SK-N-SH (cell line): ENCODE measurements at regions not wholly inside any gene's neighbourhood (a gene's known extent, or its start where the extent isn't known, plus 50 kb on each side); places are given as distances from the start of the nearest gene placed in this dataset.

ENCODE experiments used
- CTCF ChIA-PET: fragments of 300-600, 350-600 bp; formaldehyde crosslinking; extraction: SDS; loops from one replicate; lab custom pipeline; 2021; lab: Yijun Ruan, JAX
- POLR2A ChIA-PET: fragments of 350-600 bp; sonication (Branson Sonifier 250); formaldehyde crosslinking; extraction: SDS; loops from one replicate; lab custom pipeline; 2020; ENCODE audit warnings: antibody characterized with exemption, inconsistent platforms; lab: Yijun Ruan, JAX
- DNase-seq: peaks from one replicate; pipeline ENCODE4 v3.0.0; 2012
- H2AFZ ChIP-seq: fragments of 200-600 bp; sonication (generic); 2 replicates; pipeline ENCODE4 v1.8.1; 2016; ENCODE audit warnings: antibody characterized with exemption, mild to moderate bottlenecking, low read depth
- H3F3A ChIP-seq: fragments of 200-600 bp; sonication (generic); replicated peaks from 2 replicates; pipeline ENCODE3; 2016; ENCODE audit warnings: antibody characterized with exemption, mild to moderate bottlenecking; ENCODE audit not compliant: insufficient read depth
- H3K27ac ChIP-seq, 2 experiments: fragments of 200-500 bp in 1 of 2; fragments of 200-600 bp in 1 of 2; sonication (Bioruptor generic) in 1 of 2; sonication (generic), shearing (Covaris generic) in 1 of 2; 2 replicates each; pipeline versions ENCODE4 v1.5.1 to v1.6.1; 2014 to 2016; ENCODE audit warnings: low read depth in 2 of 2, inconsistent platforms in 1 of 2, low read length in 1 of 2, mild to moderate bottlenecking in 1 of 2, mixed read lengths in 1 of 2
- H3K27me3 ChIP-seq: fragments of 200-600 bp; sonication (generic), shearing (Covaris generic); 2 replicates; pipeline ENCODE4 v1.6.1; 2016; ENCODE audit warnings: mixed run types; ENCODE audit not compliant: insufficient read depth
- H3K36me3 ChIP-seq, 2 experiments: fragments of 200-500 bp in 1 of 2; fragments of 200-600 bp in 1 of 2; sonication (Bioruptor generic) in 1 of 2; sonication (generic) in 1 of 2; replicated peaks in 1 of 2; 2 replicates each; pipeline versions ENCODE3 to v1.5.1; 2014 to 2016; ENCODE audit warnings: low read length in 1 of 2, mild to moderate bottlenecking in 1 of 2; ENCODE audit not compliant: insufficient read depth in 2 of 2, control insufficient read depth in 1 of 2
- H3K4me1 ChIP-seq, 2 experiments: fragments of 200-500 bp in 1 of 2; fragments of 200-600 bp in 1 of 2; sonication (Bioruptor generic) in 1 of 2; sonication (generic), shearing (Covaris generic) in 1 of 2; 2 replicates each; pipeline versions ENCODE4 v1.5.1 to v1.6.1; 2014 to 2016; ENCODE audit warnings: low read depth in 1 of 2, low read length in 1 of 2, mixed run types in 1 of 2; ENCODE audit not compliant: insufficient read depth in 2 of 2, control insufficient read depth in 1 of 2
- H3K4me2 ChIP-seq: fragments of 200-600 bp; sonication (generic), shearing (Covaris generic); 2 replicates; pipeline ENCODE4 v1.6.1; 2017; ENCODE audit warnings: mixed run types
- H3K4me3 ChIP-seq, 2 experiments: fragments of 200-500 bp in 1 of 2; fragments of 200-600 bp in 1 of 2; sonication (Bioruptor generic) in 1 of 2; sonication (generic), shearing (Covaris generic) in 1 of 2; 2 replicates each; pipeline versions ENCODE4 v1.5.1 to v1.8.1; 2014 to 2016; ENCODE audit warnings: low read depth in 2 of 2, inconsistent platforms in 1 of 2, low read length in 1 of 2, mild to moderate bottlenecking in 1 of 2, mixed read lengths in 1 of 2, moderate library complexity in 1 of 2
- H3K79me2 ChIP-seq: fragments of 200-600 bp; sonication (generic); 2 replicates; pipeline ENCODE4 v1.8.1; 2017; ENCODE audit warnings: mild to moderate bottlenecking; ENCODE audit not compliant: insufficient read depth
- H3K9ac ChIP-seq: fragments of 200-600 bp; sonication (generic); 2 replicates; pipeline ENCODE4 v1.6.1; 2017; ENCODE audit warnings: mixed run types
- H3K9me2 ChIP-seq: fragments of 200-600 bp; sonication (generic); 2 replicates; pipeline ENCODE4 v1.6.1; 2017; ENCODE audit warnings: mixed run types
- H3K9me3 ChIP-seq: fragments of 200-600 bp; sonication (generic); 2 replicates; pipeline ENCODE4 v1.6.1; 2017; ENCODE audit warnings: mixed run types, mild to moderate bottlenecking, moderate library complexity
- H4K20me1 ChIP-seq: fragments of 200-600 bp; sonication (generic); 2 replicates; pipeline ENCODE4 v1.6.1; 2017; ENCODE audit warnings: mild to moderate bottlenecking, mixed run types; ENCODE audit not compliant: insufficient read depth
- CHD2 ChIP-seq: fragments of 150-350 bp; IDR thresholded peaks from 2 replicates; pipeline ENCODE4 v1.6.1; 2018; ENCODE audit warnings: low read length; ENCODE audit not compliant: partially characterized antibody
- FOSL2 ChIP-seq: IDR thresholded peaks from 2 replicates; pipeline ENCODE4 v1.4.0; 2012; ENCODE audit warnings: low read depth, mild to moderate bottlenecking, moderate library complexity, borderline replicate concordance
- FOXM1 ChIP-seq: IDR thresholded peaks from 2 replicates; pipeline ENCODE4 v1.4.0; 2012; ENCODE audit warnings: low read depth, mild to moderate bottlenecking
- MEF2A ChIP-seq: IDR thresholded peaks from 2 replicates; pipeline ENCODE4 v1.4.0; 2012; ENCODE audit warnings: low read depth, borderline replicate concordance
- NFIC ChIP-seq: IDR thresholded peaks from 2 replicates; pipeline ENCODE4 v1.4.0; 2012; ENCODE audit warnings: borderline replicate concordance
- NRF1 ChIP-seq: IDR thresholded peaks from 2 replicates; pipeline ENCODE4 v1.6.1; 2012; ENCODE audit warnings: low read depth, mild to moderate bottlenecking, low read length
- POLR2AphosphoS5 ChIP-seq: IDR thresholded peaks from 2 replicates; pipeline ENCODE4 v1.6.1; 2012; ENCODE audit warnings: low read depth, low read length
- RAD21 ChIP-seq: IDR thresholded peaks from 2 replicates; pipeline ENCODE4 v1.6.1; 2012; ENCODE audit warnings: mild to moderate bottlenecking, low read length
- RCOR1 ChIP-seq: fragments of 150-350 bp; IDR thresholded peaks from 2 replicates; pipeline ENCODE4 v1.6.1; 2017; ENCODE audit warnings: antibody characterized with exemption, low read length
- RXRA ChIP-seq: IDR thresholded peaks from 2 replicates; pipeline ENCODE4 v1.4.0; 2012; ENCODE audit warnings: low read depth, mild to moderate bottlenecking, borderline replicate concordance
- SIN3A ChIP-seq: IDR thresholded peaks from 2 replicates; pipeline ENCODE4 v1.6.1; 2012; ENCODE audit warnings: low read depth, mild to moderate bottlenecking, low read length, moderate library complexity, borderline replicate concordance
- TAF1 ChIP-seq: IDR thresholded peaks from 2 replicates; pipeline ENCODE4 v1.6.1; 2012; ENCODE audit warnings: low read depth, mild to moderate bottlenecking, low read length, moderate library complexity, borderline replicate concordance
- TEAD4 ChIP-seq: IDR thresholded peaks from 2 replicates; pipeline ENCODE4 v1.4.0; 2012; ENCODE audit warnings: mild to moderate bottlenecking, borderline replicate concordance; ENCODE audit not compliant: insufficient read depth
- YY1 ChIP-seq: IDR thresholded peaks from 2 replicates; pipeline ENCODE4 v1.4.0; 2012; ENCODE audit warnings: low read depth, mild to moderate bottlenecking
- WGBS: methylation state at CpG from one replicate; pipeline ENCODE4 v1.1.6; 2017; ENCODE audit warnings: low lambda C conversion rate; 5-methylcytosine and 5-hydroxymethylcytosine counted together
- TF ChIP-seq, protein P1 (sequence below): IDR thresholded peaks from 2 replicates; pipeline ENCODE4 v1.4.0; 2012; ENCODE audit warnings: low read depth
- TF ChIP-seq, protein P2 (sequence below): fragments of 150-350 bp; IDR thresholded peaks from 2 replicates; pipeline ENCODE4 v1.6.1; 2016; ENCODE audit warnings: mild to moderate bottlenecking, low read depth, low read length
- TF ChIP-seq, protein P3 (sequence below): IDR thresholded peaks from 2 replicates; pipeline ENCODE4; 2012
- TF ChIP-seq, protein P4 (sequence below): fragments of 150-350 bp; IDR thresholded peaks from 2 replicates; pipeline ENCODE4 v1.6.1; 2017; ENCODE audit warnings: antibody characterized with exemption, low read length, low read depth, borderline replicate concordance
- TF ChIP-seq, protein P5 (sequence below): IDR thresholded peaks from 2 replicates; pipeline ENCODE4 v1.4.0; 2012; ENCODE audit warnings: low read depth, borderline replicate concordance

DNA sequence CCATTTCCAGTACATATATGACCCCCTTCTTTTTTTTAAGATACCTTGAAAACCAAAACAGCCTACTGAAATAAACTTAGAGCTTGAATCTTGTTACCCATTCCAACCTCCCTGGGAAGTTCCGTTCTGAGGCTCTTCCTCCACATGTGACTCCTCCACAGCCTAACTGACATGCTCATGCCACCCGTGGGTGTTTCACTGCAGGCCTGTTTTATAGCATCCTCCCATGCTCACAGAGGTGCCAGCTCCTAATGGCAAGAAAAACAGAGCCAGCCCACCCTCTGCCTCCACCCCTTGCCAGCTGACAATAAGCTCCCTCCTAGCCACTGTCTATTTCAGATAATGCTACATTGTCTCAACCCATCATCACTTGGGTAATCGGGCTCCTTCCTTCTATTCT lies 97.6 kb upstream of the E2F8 start:
- H3K4me2 ChIP-seq = no peak overlapping the region
- ChIA-PET CTCF (interaction anchor here (0.8 to 1.7 kb wide), 4 partner anchors 10 to 216 kb away, joined by 3 to 4 read pairs (median 3); no protein-coding TSS in a partner anchor), POLR2A (no interaction called here)
- H3K79me2 ChIP-seq = no peaks in the 10 kb centered on the region
- H3K4me3 ChIP-seq = no peak overlapping the region
- WGBS = 16% methylated on average over 3 of the region's 3 CpGs
- H3K36me3 ChIP-seq = no peaks in the 10 kb centered on the region
- peaks cover 30% of the 10 kb centered on the region; the same call in 1 of the 2 replicates for H3K27me3 ChIP-seq
- H3K9me3 ChIP-seq = no peaks in the 10 kb centered on the region
- TF ChIP-seq POLR2AphosphoS5 (no peak), CHD2 (no peak), RAD21 (no peak), FOXM1 (no peak), TAF1 (no peak), NRF1 (no peak), YY1 (no peak), TEAD4 (no peak), RCOR1 (no peak)
- TF ChIP-seq, protein P1, sequence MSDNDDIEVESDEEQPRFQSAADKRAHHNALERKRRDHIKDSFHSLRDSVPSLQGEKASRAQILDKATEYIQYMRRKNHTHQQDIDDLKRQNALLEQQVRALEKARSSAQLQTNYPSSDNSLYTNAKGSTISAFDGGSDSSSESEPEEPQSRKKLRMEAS = no peak
- TF ChIP-seq, protein P2, sequence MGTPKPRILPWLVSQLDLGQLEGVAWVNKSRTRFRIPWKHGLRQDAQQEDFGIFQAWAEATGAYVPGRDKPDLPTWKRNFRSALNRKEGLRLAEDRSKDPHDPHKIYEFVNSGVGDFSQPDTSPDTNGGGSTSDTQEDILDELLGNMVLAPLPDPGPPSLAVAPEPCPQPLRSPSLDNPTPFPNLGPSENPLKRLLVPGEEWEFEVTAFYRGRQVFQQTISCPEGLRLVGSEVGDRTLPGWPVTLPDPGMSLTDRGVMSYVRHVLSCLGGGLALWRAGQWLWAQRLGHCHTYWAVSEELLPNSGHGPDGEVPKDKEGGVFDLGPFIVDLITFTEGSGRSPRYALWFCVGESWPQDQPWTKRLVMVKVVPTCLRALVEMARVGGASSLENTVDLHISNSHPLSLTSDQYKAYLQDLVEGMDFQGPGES = no peak
- TF ChIP-seq, protein P3, sequence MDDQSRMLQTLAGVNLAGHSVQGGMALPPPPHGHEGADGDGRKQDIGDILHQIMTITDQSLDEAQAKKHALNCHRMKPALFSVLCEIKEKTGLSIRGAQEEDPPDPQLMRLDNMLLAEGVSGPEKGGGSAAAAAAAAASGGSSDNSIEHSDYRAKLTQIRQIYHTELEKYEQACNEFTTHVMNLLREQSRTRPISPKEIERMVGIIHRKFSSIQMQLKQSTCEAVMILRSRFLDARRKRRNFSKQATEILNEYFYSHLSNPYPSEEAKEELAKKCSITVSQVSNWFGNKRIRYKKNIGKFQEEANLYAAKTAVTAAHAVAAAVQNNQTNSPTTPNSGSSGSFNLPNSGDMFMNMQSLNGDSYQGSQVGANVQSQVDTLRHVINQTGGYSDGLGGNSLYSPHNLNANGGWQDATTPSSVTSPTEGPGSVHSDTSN = no peak
- TF ChIP-seq, protein P4, sequence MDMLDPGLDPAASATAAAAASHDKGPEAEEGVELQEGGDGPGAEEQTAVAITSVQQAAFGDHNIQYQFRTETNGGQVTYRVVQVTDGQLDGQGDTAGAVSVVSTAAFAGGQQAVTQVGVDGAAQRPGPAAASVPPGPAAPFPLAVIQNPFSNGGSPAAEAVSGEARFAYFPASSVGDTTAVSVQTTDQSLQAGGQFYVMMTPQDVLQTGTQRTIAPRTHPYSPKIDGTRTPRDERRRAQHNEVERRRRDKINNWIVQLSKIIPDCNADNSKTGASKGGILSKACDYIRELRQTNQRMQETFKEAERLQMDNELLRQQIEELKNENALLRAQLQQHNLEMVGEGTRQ = no peak
- no peak for DNase-seq
- H3F3A ChIP-seq = no peaks in the 10 kb centered on the region
- H4K20me1 ChIP-seq = no peaks in the 10 kb centered on the region
- no peaks in the 10 kb centered on the region for H3K4me1 ChIP-seq
- H3K9me2 ChIP-seq = no peaks in the 10 kb centered on the region
- H2AFZ ChIP-seq = no peak overlapping the region
- H3K9ac ChIP-seq = no peak overlapping the region
- no peak overlapping the region for H3K27ac ChIP-seq

GRCh38 chr11:19337779-19338178 lies 97.0 kb upstream of the E2F8 start:
- Histone ChIP-seq H3K4me2 (no peak overlapping the region), H3K9ac (no peak overlapping the region), H3K4me3 (no peak overlapping the region), H2AFZ (no peak overlapping the region), H3K4me1 (no peaks in the 10 kb centered on the region), H3K79me2 (no peaks in the 10 kb centered on the region), H3K27me3 (peaks cover 32% of the 10 kb centered on the region; the same call in 1 of the 2 replicates), H3K9me3 (no peaks in the 10 kb centered on the region), H4K20me1 (no peaks in the 10 kb centered on the region), H3K36me3 (no peaks in the 10 kb centered on the region), H3K27ac (no peak overlapping the region), H3K9me2 (no peaks in the 10 kb centered on the region), H3F3A (no peaks in the 10 kb centered on the region)
- POLR2A ChIA-PET = no interaction called here
- 28% methylated on average over 3 of the region's 3 CpGs for WGBS
- CTCF ChIA-PET = interaction anchor here (0.8 kb wide), 1 partner anchor 215 kb away, joined by 3 read pairs; no protein-coding TSS in a partner anchor
- DNase-seq = no peak
- TF ChIP-seq TAF1 = no peak
- TF ChIP-seq, protein P5, sequence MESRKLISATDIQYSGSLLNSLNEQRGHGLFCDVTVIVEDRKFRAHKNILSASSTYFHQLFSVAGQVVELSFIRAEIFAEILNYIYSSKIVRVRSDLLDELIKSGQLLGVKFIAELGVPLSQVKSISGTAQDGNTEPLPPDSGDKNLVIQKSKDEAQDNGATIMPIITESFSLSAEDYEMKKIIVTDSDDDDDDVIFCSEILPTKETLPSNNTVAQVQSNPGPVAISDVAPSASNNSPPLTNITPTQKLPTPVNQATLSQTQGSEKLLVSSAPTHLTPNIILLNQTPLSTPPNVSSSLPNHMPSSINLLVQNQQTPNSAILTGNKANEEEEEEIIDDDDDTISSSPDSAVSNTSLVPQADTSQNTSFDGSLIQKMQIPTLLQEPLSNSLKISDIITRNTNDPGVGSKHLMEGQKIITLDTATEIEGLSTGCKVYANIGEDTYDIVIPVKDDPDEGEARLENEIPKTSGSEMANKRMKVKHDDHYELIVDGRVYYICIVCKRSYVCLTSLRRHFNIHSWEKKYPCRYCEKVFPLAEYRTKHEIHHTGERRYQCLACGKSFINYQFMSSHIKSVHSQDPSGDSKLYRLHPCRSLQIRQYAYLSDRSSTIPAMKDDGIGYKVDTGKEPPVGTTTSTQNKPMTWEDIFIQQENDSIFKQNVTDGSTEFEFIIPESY = no peak
- TF ChIP-seq, protein P2 = no peak
- TF ChIP-seq FOXM1 = no peak
- TF ChIP-seq RXRA = no peak
- TF ChIP-seq SIN3A = no peak
- TF ChIP-seq FOSL2 = no peak
- TF ChIP-seq, protein P4 = no peak
- TF ChIP-seq, protein P1 = no peak
- TF ChIP-seq MEF2A = no peak
- TF ChIP-seq YY1 = no peak
- no peak for TF ChIP-seq NFIC
- TF ChIP-seq, all 33 proteins: peak for 0
